Prostate gland (tissue), 2 donors: ENCODE measurements at regions not wholly inside any gene's neighbourhood (a gene's known extent, or its start where the extent isn't known, plus 50 kb on each side); places are given as distances from the start of the nearest gene placed in this dataset.
"Not testable (repeated sequence)": the region's sequence is repeated elsewhere in the genome, so short reads cannot be mapped to it uniquely, and the experiment has no call there.

Source experiments
- DNase-seq: peaks from one replicate; pipeline ENCODE4 v3.0.0-alpha.2; 2019; ENCODE audit warnings: low spot score
- H3K27ac ChIP-seq, 2 donors: fragments of 200-600 bp; sonication (generic); 2 replicates each; pipeline ENCODE4 v1.5.1; 2017 to 2019
- H3K27me3 ChIP-seq: fragments of 200-600 bp; sonication (generic); replicated peaks from 2 replicates; pipeline ENCODE4 v1.5.1; 2019; ENCODE audit not compliant: insufficient read depth
- H3K36me3 ChIP-seq, 2 donors: fragments of 200-600 bp; sonication (generic); 1 replicate in 1 of 2; 2 replicates in 1 of 2; pipeline versions ENCODE4 v1.5.1 to v1.8.1; 2017 to 2019
- H3K4me1 ChIP-seq: fragments of 200-600 bp; sonication (generic); replicated peaks from 2 replicates; pipeline ENCODE4 v1.5.1; 2019
- H3K4me3 ChIP-seq, 2 donors: fragments of 200-600 bp; sonication (generic); 2 replicates each; pipeline ENCODE4 v1.5.1; 2017 to 2019
- H3K9me3 ChIP-seq: fragments of 200-600 bp; sonication (generic); 2 replicates; pipeline ENCODE4 v1.5.1; 2017
- CTCF ChIP-seq, 4 experiments: fragments of 200-600 bp in 2 of 4; fragments of 450-650 bp in 2 of 4; sonication (generic) in 2 of 4; IDR thresholded peaks; 1 replicate in 3 of 4; 2 replicates in 1 of 4; pipeline ENCODE4 v1.5.1; 2016 to 2019; ENCODE audit warnings: antibody characterized with exemption in 4 of 4, mild to moderate bottlenecking in 2 of 4, moderate library complexity in 2 of 4
- POLR2A ChIP-seq: fragments of 450-650 bp; IDR thresholded peaks from one replicate; pipeline ENCODE4 v1.6.1; 2016; ENCODE audit warnings: antibody characterized with exemption, mild to moderate bottlenecking
- POLR2AphosphoS5 ChIP-seq: sonication (generic); formaldehyde crosslinking; IDR thresholded peaks from one replicate; pipeline ENCODE4 v1.6.1; 2017; ENCODE audit warnings: antibody characterized with exemption
- WGBS: methylation state at CpG from one replicate; pipeline ENCODE4 v1.1.5; 2018; 5-methylcytosine and 5-hydroxymethylcytosine counted together
- intact Hi-C: fragments of 100-400 bp; cut with DNase I; formaldehyde crosslinking; loops from one replicate; pipeline ENCODE4 v1.14.2; 2022

- intact Hi-C loops: no loop called here
- Histone ChIP-seq H3K9me3 (no peaks in the 10 kb centered on the region), H3K27me3 (no peaks in the 10 kb centered on the region), H3K4me1 (no peaks in the 10 kb centered on the region), H3K4me3 (no peak overlapping the region), H3K36me3 (no peaks in the 10 kb centered on the region), H3K27ac (no peak overlapping the region)
- DNase-seq: no peak
- 75% methylated on average over 4 of the region's 4 CpGs for WGBS
- TF ChIP-seq CTCF (IDR thresholded peaks at IDR 0.05) (no peak), POLR2A (no peak), POLR2AphosphoS5 (no peak)
These were observed 164.3 kb upstream of the ST8SIA4 start for GRCh38 chr5:101067429-101067828.

- no peak for TF ChIP-seq POLR2AphosphoS5
- no peak for TF ChIP-seq CTCF (IDR thresholded peaks at IDR 0.05)
- TF ChIP-seq POLR2A: no peak
- Histone ChIP-seq H3K27ac (no peak overlapping the region), H3K4me3 (no peak overlapping the region), H3K27me3 (no peaks in the 10 kb centered on the region), H3K4me1 (no peaks in the 10 kb centered on the region), H3K36me3 (no peaks in the 10 kb centered on the region), H3K9me3 (no peaks in the 10 kb centered on the region)
- DNase-seq: no peak
- intact Hi-C loops: no loop called here
These were observed 159.8 kb upstream of the ST8SIA4 start for GRCh38 chr5:101062902-101063301.

GRCh38 chr5:101047181-101047580, 144.1 kb upstream of the ST8SIA4 start:
- 76% methylated on average over 2 of the region's 2 CpGs for WGBS
- intact Hi-C loops: no loop called here
- H3K27me3 ChIP-seq: no peaks in the 10 kb centered on the region
- H3K36me3 ChIP-seq: no peaks in the 10 kb centered on the region
- no peak overlapping the region for H3K27ac ChIP-seq
- H3K4me1 ChIP-seq: no peaks in the 10 kb centered on the region
- H3K4me3 ChIP-seq: no peak overlapping the region
- TF ChIP-seq POLR2AphosphoS5 (no peak), CTCF (IDR thresholded peaks at IDR 0.05) (no peak), POLR2A (no peak)
- no peaks in the 10 kb centered on the region for H3K9me3 ChIP-seq
- DNase-seq: no peak

GRCh38 chr5:101045689-101046088, 142.6 kb upstream of the ST8SIA4 start:
- H3K9me3 ChIP-seq: no peaks in the 10 kb centered on the region
- H3K36me3 ChIP-seq: no peaks in the 10 kb centered on the region
- intact Hi-C loops: no loop called here
- TF ChIP-seq POLR2AphosphoS5 (no peak), CTCF (IDR thresholded peaks at IDR 0.05) (peak in 1 of 4 experiments; percentile 11)
- no peak overlapping the region for H3K4me3 ChIP-seq
- H3K27me3 ChIP-seq: no peaks in the 10 kb centered on the region
- 79% methylated on average over 3 of the region's 3 CpGs for WGBS
- no peak for DNase-seq
- no peaks in the 10 kb centered on the region for H3K4me1 ChIP-seq
- H3K27ac ChIP-seq: no peak overlapping the region

GRCh38 chr5:101040002-101040401, 136.9 kb upstream of the ST8SIA4 start:
- H3K27me3 ChIP-seq, DNase-seq, H3K4me3 ChIP-seq, intact Hi-C loops, H3K27ac ChIP-seq, H3K36me3 ChIP-seq, H3K4me1 ChIP-seq, H3K9me3 ChIP-seq: not testable (repeated sequence)

- TF ChIP-seq POLR2AphosphoS5: no peak
- TF ChIP-seq POLR2A: no peak
- TF ChIP-seq CTCF (IDR thresholded peaks at IDR 0.05): no peak
- intact Hi-C loops: no loop called here
- 32% methylated on average over 4 of the region's 4 CpGs for WGBS
These were observed 133.7 kb upstream of the ST8SIA4 start for GRCh38 chr5:101036778-101037177.

More at GRCh38 chr5:101036778-101037177, 133.7 kb upstream of the ST8SIA4 start:
- Histone ChIP-seq H3K4me1 (no peaks in the 10 kb centered on the region), H3K4me3 (no peak overlapping the region), H3K27me3 (no peaks in the 10 kb centered on the region), H3K9me3 (no peaks in the 10 kb centered on the region), H3K27ac (no peak overlapping the region), H3K36me3 (no peaks in the 10 kb centered on the region)
- DNase-seq: no peak
